Neuronal stem cell (in vitro differentiated cells): ENCODE measurements at regions not wholly inside any gene's neighbourhood (a gene's known extent, or its start where the extent isn't known, plus 50 kb on each side); places are given as distances from the start of the nearest gene placed in this dataset.

Experiments used
- DNase-seq: peaks from one replicate; pipeline ENCODE4 v3.0.0-alpha.2; 2013; ENCODE audit warnings: low spot score
- H2AFZ ChIP-seq: one replicate; pipeline ENCODE4 v1.6.1; 2013; ENCODE audit warnings: mild to moderate bottlenecking, low read length, inconsistent platforms
- H2AK5ac ChIP-seq: 2 replicates; pipeline ENCODE4 v1.6.1; 2013; ENCODE audit warnings: low read depth, mild to moderate bottlenecking, inconsistent platforms, low read length, moderate library complexity, mixed read lengths
- H2BK120ac ChIP-seq: 2 replicates; pipeline ENCODE4 v1.6.1; 2013; ENCODE audit warnings: low read depth, mild to moderate bottlenecking, inconsistent platforms, low read length, moderate library complexity, mixed read lengths
- H2BK12ac ChIP-seq: one replicate; pipeline ENCODE4 v1.6.1; 2013; ENCODE audit warnings: low read length, inconsistent platforms
- H2BK15ac ChIP-seq: 2 replicates; pipeline ENCODE4 v1.6.1; 2013; ENCODE audit warnings: mild to moderate bottlenecking, low read length, inconsistent platforms, mixed read lengths
- H2BK5ac ChIP-seq: one replicate; pipeline ENCODE4 v1.6.1; 2013; ENCODE audit warnings: inconsistent platforms, mild to moderate bottlenecking, low read length, moderate library complexity
- H3K14ac ChIP-seq: one replicate; pipeline ENCODE4 v1.6.1; 2013; ENCODE audit warnings: low read length, inconsistent platforms
- H3K18ac ChIP-seq: 2 replicates; pipeline ENCODE4 v1.6.1; 2013; ENCODE audit warnings: low read length, inconsistent platforms
- H3K23ac ChIP-seq: 2 replicates; pipeline ENCODE4 v1.6.1; 2013; ENCODE audit warnings: low read depth, mild to moderate bottlenecking, mixed read lengths, low read length, inconsistent platforms; ENCODE audit not compliant: poor library complexity
- H3K27ac ChIP-seq: replicated peaks from 3 replicates; pipeline ENCODE4 v1.5.1; 2013; ENCODE audit warnings: low read length, inconsistent platforms
- H3K27me3 ChIP-seq, 3 experiments: 2 replicates each; pipeline ENCODE4 v1.6.1; 2013; ENCODE audit warnings: low read length in 3 of 3, mild to moderate bottlenecking in 2 of 3, inconsistent platforms in 1 of 3, low read depth in 1 of 3, mixed read lengths in 1 of 3, moderate library complexity in 1 of 3; ENCODE audit not compliant: control insufficient read depth in 3 of 3, insufficient read depth in 3 of 3
- H3K36me3 ChIP-seq, 2 donors: replicated peaks in 1 of 2; 2 replicates each; pipeline ENCODE4 v1.6.1; 2013; ENCODE audit warnings: low read length in 2 of 2; ENCODE audit not compliant: control insufficient read depth in 2 of 2, insufficient read depth in 2 of 2
- H3K4ac ChIP-seq: 2 replicates; pipeline ENCODE4 v1.6.1; 2013; ENCODE audit warnings: inconsistent platforms, mild to moderate bottlenecking, low read length, moderate library complexity
- H3K4me1 ChIP-seq, 2 donors: 1 replicate in 1 of 2; 2 replicates in 1 of 2; pipeline ENCODE4 v1.6.1; 2013; ENCODE audit warnings: low read length in 2 of 2, low read depth in 1 of 2; ENCODE audit not compliant: control insufficient read depth in 2 of 2, insufficient read depth in 1 of 2
- H3K4me2 ChIP-seq: one replicate; pipeline ENCODE4 v1.6.1; 2013; ENCODE audit warnings: mild to moderate bottlenecking, low read length, inconsistent platforms; ENCODE audit not compliant: insufficient read depth, poor library complexity, severe bottlenecking
- H3K4me3 ChIP-seq, 2 donors: 2 replicates each; pipeline ENCODE4 v1.5.1; 2013; ENCODE audit warnings: low read length in 2 of 2, mild to moderate bottlenecking in 2 of 2, inconsistent platforms in 1 of 2, moderate library complexity in 1 of 2
- H3K79me1 ChIP-seq: one replicate; pipeline ENCODE4 v1.6.1; 2013; ENCODE audit warnings: low read depth, mild to moderate bottlenecking, inconsistent platforms, low read length, moderate library complexity
- H3K9ac ChIP-seq: one replicate; pipeline ENCODE4 v1.6.1; 2013; ENCODE audit warnings: mild to moderate bottlenecking, low read depth, low read length, inconsistent platforms; ENCODE audit not compliant: poor library complexity
- H3K9me3 ChIP-seq, 2 donors: replicated peaks in 1 of 2; 2 replicates each; pipeline versions ENCODE3 to v1.6.1; 2013; ENCODE audit warnings: low read length in 2 of 2, mild to moderate bottlenecking in 2 of 2, inconsistent platforms in 1 of 2, low read depth in 1 of 2, mixed read lengths in 1 of 2, moderate library complexity in 1 of 2; ENCODE audit not compliant: control insufficient read depth in 2 of 2, insufficient read depth in 1 of 2
- H4K8ac ChIP-seq: one replicate; pipeline ENCODE4 v1.6.1; 2013; ENCODE audit warnings: low read depth, mild to moderate bottlenecking, inconsistent platforms, low read length, moderate library complexity
- H4K91ac ChIP-seq: one replicate; pipeline ENCODE4 v1.6.1; 2013; ENCODE audit warnings: low read length, low read depth, mild to moderate bottlenecking, inconsistent platforms; ENCODE audit not compliant: poor library complexity
- WGBS, 2 donors: extraction: QIAGEN DNeasy Blood & Tissue Kit; methylation state at CpG; one replicate each; pipeline ENCODE4 v1.1.7; 2013; ENCODE audit warnings: missing lambda C conversion rate in 2 of 2, mixed read lengths in 1 of 2; ENCODE audit not compliant: insufficient read length in 2 of 2, insufficient replicate concordance in 1 of 2; ENCODE audit errors: extremely low coverage in 2 of 2; 5-methylcytosine and 5-hydroxymethylcytosine counted together

GRCh38 chr2:222133897-222134296 is 164.9 kb downstream of the PAX3 start:
- Histone ChIP-seq H2BK120ac (no peak overlapping the region), H4K91ac (no peak overlapping the region), H3K27ac (no peak overlapping the region), H3K9ac (no peak overlapping the region), H3K4me1 (no peaks in the 10 kb centered on the region), H3K14ac (no peak overlapping the region), H3K23ac (no peak overlapping the region), H3K18ac (no peak overlapping the region), H3K4ac (no peak overlapping the region), H3K79me1 (no peaks in the 10 kb centered on the region), H3K9me3 (no peaks in the 10 kb centered on the region), H3K36me3 (no peaks in the 10 kb centered on the region), H4K8ac (no peak overlapping the region), H3K4me2 (no peak overlapping the region), H3K4me3 (no peak overlapping the region), H2BK15ac (no peak overlapping the region), H3K27me3 (no peaks in the 10 kb centered on the region), H2BK12ac (no peak overlapping the region), H2AK5ac (no peak overlapping the region), H2BK5ac (no peak overlapping the region), H2AFZ (no peak overlapping the region)
- DNase-seq = no peak
- no CpG with 5 or more reads among the region's 7 CpGs for WGBS, 2 donors

GRCh38 chr2:222130855-222131254 is 167.9 kb downstream of the PAX3 start:
- no peak overlapping the region for H2BK15ac ChIP-seq

GRCh38 chr2:222127660-222128059 is 171.1 kb downstream of the PAX3 start:
- no peak overlapping the region for H3K23ac ChIP-seq
- no peaks in the 10 kb centered on the region for H3K36me3 ChIP-seq
- H3K18ac ChIP-seq = no peak overlapping the region
- no peak overlapping the region for H2BK120ac ChIP-seq
- no peak overlapping the region for H2BK12ac ChIP-seq
- no peak overlapping the region for H2AK5ac ChIP-seq
- no peak overlapping the region for H2AFZ ChIP-seq
- H3K4me3 ChIP-seq = no peak overlapping the region
- WGBS, 2 donors = no CpG with 5 or more reads among the region's 6 CpGs
- no peak overlapping the region for H4K8ac ChIP-seq
- no peak overlapping the region for H3K4ac ChIP-seq
- H3K4me1 ChIP-seq = no peaks in the 10 kb centered on the region
- H3K9ac ChIP-seq = no peak overlapping the region
- no peak overlapping the region for H4K91ac ChIP-seq
- no peaks in the 10 kb centered on the region for H3K27me3 ChIP-seq
- H3K14ac ChIP-seq = no peak overlapping the region
- no peak overlapping the region for H2BK15ac ChIP-seq
- no peak overlapping the region for H3K4me2 ChIP-seq
- H3K79me1 ChIP-seq = no peaks in the 10 kb centered on the region
- H2BK5ac ChIP-seq = no peak overlapping the region
- no peak for DNase-seq
- no peaks in the 10 kb centered on the region for H3K9me3 ChIP-seq
- no peak overlapping the region for H3K27ac ChIP-seq

More at GRCh38 chr2:222130855-222131254, 167.9 kb downstream of the PAX3 start:
- Histone ChIP-seq H4K8ac (no peak overlapping the region), H3K18ac (no peak overlapping the region), H3K27me3 (no peaks in the 10 kb centered on the region), H2AK5ac (no peak overlapping the region), H3K4me2 (no peak overlapping the region), H3K14ac (no peak overlapping the region), H3K4ac (no peak overlapping the region), H3K23ac (no peak overlapping the region), H3K4me3 (no peak overlapping the region), H2BK5ac (no peak overlapping the region), H3K36me3 (no peaks in the 10 kb centered on the region), H2AFZ (no peak overlapping the region), H3K27ac (no peak overlapping the region), H3K4me1 (no peaks in the 10 kb centered on the region), H4K91ac (no peak overlapping the region), H2BK12ac (no peak overlapping the region), H3K79me1 (no peaks in the 10 kb centered on the region), H2BK120ac (no peak overlapping the region), H3K9ac (no peak overlapping the region), H3K9me3 (no peaks in the 10 kb centered on the region)
- no peak for DNase-seq
- no CpG with 5 or more reads among the region's 3 CpGs for WGBS, 2 donors

GRCh38 chr2:222120933-222121332 is 177.9 kb downstream of the PAX3 start:
- Histone ChIP-seq H3K23ac (no peak overlapping the region), H2BK5ac (no peak overlapping the region), H3K27ac (no peak overlapping the region), H3K4me1 (no peaks in the 10 kb centered on the region), H3K18ac (no peak overlapping the region), H3K9ac (no peak overlapping the region), H3K36me3 (no peaks in the 10 kb centered on the region), H3K4me3 (no peak overlapping the region), H3K27me3 (no peaks in the 10 kb centered on the region), H2BK12ac (no peak overlapping the region), H2AK5ac (no peak overlapping the region), H3K4me2 (no peak overlapping the region), H4K8ac (no peak overlapping the region), H3K4ac (no peak overlapping the region), H3K14ac (no peak overlapping the region), H3K79me1 (no peaks in the 10 kb centered on the region), H4K91ac (no peak overlapping the region), H2BK15ac (no peak overlapping the region), H2AFZ (no peak overlapping the region), H3K9me3 (no peaks in the 10 kb centered on the region), H2BK120ac (no peak overlapping the region)
- DNase-seq = no peak
